Left ventricle myocardium superior (tissue), 1 donor: ENCODE measurements at regions not wholly inside any gene's neighbourhood (a gene's known extent, or its start where the extent isn't known, plus 50 kb on each side); places are given as distances from the start of the nearest gene placed in this dataset.
A peak's percentile ranks its signal among the peaks of the same experiment; 100 is the strongest.
"Not testable (repeated sequence)": the region's sequence is repeated elsewhere in the genome, so short reads cannot be mapped to it uniquely, and the experiment has no call there.

ENCODE experiments used
- ATAC-seq: fragments of 200-7000 bp; cut with Tn5 transposase; one replicate; pipeline ENCODE4 v1.9.1; 2020; ENCODE audit warnings: mild to moderate bottlenecking, moderate library complexity
- DNase-seq: peaks from one replicate; pipeline ENCODE4 v3.0.0-alpha.2; 2020
- intact Hi-C: fragments of 100-400 bp; cut with micrococcal nuclease; formaldehyde crosslinking; loops from one replicate; pipeline ENCODE4 v1.11.0; 2022
- donor health status: DM: no; HTN: yes; CAD: no; lungs with severe emphysema.

DNA sequence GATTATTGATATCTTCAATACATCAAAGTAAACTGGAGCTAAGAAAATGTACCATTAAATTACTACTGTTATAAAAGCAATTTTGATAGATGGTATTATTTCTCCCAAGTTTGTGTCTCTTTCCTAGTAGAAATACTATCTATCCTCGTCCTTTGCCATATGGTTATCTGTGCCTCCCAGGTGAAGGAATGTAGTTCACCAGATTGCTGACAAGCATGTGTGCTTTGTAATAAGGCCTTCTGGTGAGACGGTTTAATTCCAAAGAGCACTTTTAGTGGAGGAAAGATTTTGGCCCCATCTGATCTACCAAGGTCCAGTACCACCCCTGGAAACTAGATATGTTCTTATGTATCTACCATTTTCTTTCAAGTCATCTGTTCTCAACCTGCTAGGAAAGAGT lies 243.6 kb downstream of the DLEU7 start:
- intact Hi-C loops, result no loop called here
- no peak for ATAC-seq
- DNase-seq, result no peak

DNA sequence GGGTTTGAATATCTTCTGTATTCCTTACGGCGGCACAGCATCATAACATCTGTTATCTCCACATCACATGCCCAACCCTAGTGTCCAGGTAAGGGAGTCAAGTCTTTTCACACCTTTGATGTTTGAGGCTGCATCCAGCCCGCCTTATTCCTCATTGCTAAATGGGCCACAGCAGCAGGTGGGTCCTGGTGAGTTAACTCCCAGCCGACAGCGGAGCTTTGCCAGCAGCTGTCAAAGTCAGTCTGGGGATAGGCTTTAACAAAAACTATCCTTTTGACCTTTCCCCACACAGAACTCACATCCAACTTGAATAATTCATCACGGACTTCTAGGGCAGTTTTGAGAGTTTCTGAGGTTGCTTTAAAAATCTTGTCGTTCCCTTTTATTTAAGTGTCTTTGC lies 235.1 kb downstream of the DLEU7 start:
- intact Hi-C loops, result no loop called here
- DNase-seq, result no peak
- no peak for ATAC-seq

DNA sequence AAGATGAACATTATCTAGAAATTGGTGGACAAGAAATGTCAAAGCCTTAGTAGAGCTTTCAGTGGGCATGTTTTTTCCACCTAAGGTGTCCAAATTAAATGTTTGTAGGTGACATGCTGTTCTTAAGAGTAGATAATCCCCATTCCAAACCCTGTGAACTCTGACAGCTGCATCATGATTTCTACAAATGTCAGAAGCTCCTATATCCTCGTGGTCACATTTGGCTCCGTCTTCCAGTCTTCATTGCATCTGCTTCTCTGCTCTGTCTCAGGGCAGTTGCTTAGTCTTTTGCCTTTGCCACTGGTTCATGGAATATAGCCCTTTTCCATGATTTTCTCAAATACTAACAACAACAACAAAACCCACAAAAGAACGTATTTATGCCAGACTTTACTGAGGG lies 234.5 kb downstream of the DLEU7 start:
- ATAC-seq, result no peak
- intact Hi-C loops, result no loop called here
- no peak for DNase-seq

DNA sequence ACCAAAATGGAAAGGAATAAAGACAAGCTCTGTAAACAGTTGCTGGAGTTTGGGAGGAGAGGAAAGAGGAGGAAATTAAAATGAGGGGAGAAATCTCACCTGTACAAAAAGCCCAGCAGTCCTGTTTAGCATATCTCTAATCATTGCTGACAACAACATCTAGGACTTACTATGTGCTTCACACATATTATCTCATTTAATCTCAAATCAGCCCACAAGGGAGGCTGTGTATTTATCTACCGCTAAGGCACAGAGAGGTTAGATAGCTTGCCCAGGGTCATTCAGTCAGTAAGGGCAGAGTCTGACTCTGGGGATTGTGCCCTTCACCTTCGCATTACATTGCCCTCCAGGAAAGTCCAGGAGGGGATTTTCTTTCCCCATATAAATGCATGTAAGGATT lies 233.3 kb downstream of the DLEU7 start:
- ATAC-seq (no peak), DNase-seq (no peak)
- intact Hi-C loops, result no loop called here

DNA sequence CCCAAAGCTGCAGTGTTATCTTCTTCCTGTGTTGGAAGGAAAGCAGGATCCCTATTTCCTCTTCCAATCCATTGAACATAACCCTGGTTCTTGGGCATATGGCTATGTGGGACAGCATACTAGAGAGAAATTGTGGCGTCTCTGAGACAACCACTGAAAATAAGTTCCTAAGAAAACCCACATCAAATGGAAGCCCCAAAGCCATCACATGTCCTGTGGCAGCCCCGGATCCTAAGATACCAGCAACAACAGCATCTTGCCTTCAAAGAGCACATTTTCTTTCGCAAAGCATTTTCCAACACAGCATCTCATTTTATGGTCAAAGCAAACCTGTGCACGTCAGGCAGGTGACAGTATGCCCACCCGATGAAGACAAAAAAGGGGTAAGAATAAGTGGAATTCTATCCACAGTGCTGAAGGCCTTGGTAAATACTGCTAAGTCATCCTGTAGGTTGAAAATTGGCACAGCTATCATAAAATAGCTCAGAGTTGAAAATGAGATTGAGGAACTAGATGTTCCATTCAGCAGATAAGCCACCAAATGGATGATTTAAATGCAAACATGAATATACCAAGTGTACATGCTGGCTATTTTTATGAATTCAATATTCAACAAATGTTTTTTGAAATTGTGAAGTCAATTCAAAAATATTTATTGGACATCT lies 232.2 kb downstream of the DLEU7 start:
- ATAC-seq (no peak), DNase-seq (no peak)
- intact Hi-C loops, result no loop called here

DNA sequence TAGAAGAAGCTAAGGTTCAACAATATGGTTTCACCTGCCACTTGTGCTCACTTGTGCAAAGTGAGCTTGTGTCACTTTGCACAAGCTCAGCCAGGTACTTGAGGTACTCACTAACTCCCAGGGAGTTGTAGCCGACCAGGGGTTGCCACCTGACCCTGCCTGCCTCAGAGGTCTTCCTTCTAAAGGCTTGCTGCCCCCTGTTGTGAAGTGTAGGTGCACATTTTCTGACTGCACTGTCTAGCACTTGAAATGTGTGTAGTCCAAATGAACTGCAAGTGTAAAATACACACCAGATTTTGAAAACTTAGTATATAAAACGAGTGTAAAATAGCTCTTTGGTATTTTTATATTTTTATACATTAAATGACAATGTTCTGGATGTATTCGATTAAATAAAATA lies 230.8 kb downstream of the DLEU7 start:
- DNase-seq (no peak), ATAC-seq (no peak)
- intact Hi-C loops, result no loop called here

DNA sequence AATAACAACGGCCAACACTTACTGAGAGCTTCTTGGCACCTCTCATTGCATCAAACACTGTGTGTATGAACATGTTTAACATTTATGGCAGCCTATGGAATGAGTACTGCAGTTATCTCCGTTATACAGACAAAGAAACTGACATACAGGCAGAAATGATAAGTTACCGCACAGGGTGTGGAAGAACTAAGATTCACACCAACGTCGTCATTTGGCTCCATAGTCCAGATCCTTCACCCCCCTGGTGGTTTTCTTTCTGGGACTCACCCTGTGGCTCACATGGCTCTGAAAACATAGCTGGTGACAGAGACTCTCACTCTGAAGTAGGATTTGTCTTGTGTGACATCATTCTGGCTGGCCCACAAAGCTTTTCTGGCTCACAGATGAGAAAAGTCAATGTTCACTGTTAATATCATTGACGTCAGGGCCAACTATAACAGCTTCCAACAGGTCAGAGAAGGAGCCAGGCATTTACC lies 230.1 kb downstream of the DLEU7 start:
- DNase-seq (no peak), ATAC-seq (peak; percentile 92)
- intact Hi-C loops, result no loop called here

DNA sequence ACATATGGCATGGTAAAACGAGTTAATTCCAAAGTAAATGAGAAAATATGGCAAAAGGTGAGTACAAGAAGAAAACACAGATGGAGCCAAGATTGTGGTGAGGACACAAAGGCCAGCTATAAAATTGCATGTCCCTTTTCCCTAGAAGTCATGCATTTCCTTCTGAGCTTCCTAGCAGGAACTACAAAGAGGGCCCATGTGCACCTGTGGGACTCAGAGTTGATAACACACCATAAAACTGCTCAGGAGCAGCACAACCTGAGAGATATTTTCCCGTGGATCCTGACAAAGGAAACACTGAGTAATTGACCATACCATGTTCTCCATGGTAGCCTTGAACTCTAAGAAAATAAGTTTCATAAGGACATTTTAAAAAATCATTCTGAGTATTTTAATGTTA lies 228.3 kb downstream of the DLEU7 start:
- intact Hi-C loops, result no loop called here
- DNase-seq (no peak), ATAC-seq (no peak)

DNA sequence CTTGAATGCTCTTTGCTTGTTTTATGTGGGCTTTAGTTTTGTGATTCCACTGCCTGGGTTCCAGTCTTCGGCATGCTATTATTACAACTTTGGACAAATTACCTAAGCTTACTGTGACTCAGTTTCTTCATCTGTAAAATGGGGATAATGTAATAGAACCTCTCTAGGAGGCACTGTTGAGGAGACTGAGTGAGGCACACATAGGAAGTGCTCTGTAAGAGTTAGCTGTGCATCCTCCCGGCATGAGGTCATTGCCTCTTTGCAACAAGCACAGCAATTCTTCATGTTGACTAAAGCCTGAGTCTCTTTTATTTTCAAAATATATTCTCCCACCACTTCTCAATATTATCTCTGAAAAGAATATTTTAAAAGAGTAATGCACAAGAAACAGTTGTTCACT lies 227.4 kb downstream of the DLEU7 start:
- no peak for DNase-seq
- no peak for ATAC-seq
- intact Hi-C loops, result no loop called here

DNA sequence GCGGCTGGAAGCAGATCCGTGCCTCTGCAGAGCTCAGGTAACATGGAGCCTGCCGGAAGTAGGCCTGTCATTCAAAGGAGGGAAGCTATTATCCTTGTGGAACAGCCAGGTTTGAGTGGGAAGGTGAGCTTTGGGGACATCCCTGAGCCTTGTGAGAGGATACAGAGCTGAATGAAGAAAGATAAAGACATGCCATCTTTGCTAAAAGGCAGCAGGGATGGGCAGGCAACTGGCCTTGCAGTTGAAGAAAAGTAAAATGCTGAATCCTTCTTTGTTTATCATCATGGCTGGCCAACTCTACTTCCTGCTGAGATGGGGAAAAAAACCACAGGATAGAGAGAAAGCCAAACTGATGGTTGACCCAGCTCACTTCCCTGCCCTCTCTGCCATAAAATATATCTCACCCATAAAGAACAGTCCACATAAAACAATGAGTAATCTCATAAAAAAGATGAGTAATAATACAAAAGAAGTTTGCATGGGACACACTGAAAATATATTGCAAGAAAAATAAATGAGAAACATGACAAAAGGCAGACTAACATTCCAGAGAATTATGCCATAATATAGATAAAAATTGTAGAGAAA lies 226.3 kb downstream of the DLEU7 start:
- ATAC-seq, result no peak
- no peak for DNase-seq
- intact Hi-C loops, result no loop called here

DNA sequence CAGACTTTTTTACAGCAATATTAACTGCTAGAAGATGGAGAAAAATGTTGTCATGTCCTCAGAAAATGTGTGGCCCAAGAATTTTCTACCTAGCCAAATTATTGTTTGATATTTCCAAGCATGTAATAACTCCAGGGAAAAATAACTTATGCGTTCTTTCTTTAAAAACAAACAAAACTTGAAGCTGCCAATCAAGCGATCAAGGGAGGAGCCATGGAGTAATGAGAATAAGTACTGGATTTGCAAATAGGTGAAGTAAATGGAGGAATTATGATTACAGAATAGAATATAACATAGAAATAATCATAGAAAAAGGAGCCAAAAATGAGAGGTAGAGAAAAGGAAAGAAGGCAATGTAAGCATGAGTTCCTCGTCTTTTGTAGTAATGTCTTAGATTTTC lies 225.3 kb downstream of the DLEU7 start:
- DNase-seq, result no peak
- intact Hi-C loops, result no loop called here
- no peak for ATAC-seq

DNA sequence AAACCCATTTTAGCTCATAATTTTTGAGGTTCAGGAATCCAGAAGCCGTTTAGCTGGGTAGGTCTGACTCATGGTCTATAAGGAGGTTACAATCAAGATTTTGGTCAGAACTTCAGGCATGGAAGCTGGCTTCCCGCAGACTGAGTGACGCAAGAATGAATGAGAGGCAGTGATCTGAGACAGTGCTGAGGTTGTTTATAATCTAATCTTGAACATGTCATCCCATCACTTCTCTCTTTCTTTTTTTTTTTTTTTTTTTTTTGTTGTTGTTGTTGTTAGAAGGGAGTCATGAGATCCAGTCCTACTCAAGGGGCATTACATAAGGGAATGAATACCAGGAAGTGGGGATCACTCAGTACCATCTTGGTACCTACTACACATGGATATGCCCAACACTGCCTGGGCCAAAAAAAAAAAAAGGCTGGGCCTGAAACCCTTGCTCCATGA lies 217.4 kb downstream of the DLEU7 start:
- intact Hi-C loops, result no loop called here
- DNase-seq (no peak), ATAC-seq (no peak)

DNA sequence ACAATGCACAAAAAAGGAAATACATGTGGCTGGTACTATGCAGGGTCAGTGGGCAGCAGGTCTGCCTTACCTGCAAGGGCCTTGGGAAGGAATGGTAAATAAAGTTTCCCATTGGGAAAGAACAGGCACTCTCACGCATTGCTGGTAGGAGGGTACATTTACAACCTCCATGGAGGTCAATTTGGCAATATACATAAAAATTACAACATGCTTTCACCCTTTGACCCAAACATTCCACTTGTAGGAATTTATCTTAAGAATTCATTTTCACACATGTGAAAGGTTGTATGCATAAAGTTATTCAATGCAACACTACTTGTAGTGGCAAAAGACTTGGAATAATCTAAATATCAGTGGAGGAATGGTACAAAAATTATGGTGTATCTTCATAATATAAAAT lies 216.4 kb downstream of the DLEU7 start:
- DNase-seq, result no peak
- ATAC-seq, result no peak
- intact Hi-C loops, result no loop called here

DNA sequence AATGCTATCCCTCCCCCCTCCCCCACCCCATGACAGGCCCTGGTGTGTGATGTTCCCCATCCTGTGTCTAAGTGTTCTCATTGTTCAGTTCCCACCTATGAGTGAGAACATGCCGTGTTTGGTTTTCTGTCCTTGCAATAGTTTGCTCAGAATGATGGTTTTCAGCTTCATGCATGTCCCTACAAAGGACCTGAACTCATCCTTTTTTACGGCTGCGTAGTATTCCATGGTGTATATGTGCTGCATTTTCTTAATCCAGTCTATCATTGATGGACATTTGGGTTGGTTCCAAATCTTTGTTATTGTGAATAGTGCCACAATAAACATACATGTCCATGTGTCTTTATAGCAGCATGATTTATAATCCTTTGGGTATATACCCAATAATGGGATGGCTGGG lies 215.0 kb downstream of the DLEU7 start:
- DNase-seq, intact Hi-C loops: not testable (repeated sequence)

DNA sequence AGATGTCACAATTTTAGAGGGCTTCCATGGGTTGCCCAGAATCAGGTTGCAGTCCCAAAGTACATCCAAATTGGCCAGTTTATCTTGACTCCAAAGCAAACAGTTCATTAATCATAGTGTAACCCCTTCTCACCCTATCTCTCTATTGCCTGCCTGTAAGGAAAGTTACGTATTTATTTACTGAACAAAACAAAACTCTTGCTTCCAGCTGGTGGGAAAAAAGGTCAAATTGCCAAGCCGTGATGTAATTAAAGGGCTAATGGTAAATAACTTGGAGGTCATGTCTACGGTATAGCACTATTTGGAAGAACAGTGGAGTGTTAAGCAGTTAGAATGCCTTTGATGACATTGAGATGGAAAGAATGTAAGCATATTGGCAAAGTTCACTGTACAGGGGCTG lies 214.0 kb downstream of the DLEU7 start:
- DNase-seq (no peak), ATAC-seq (no peak)
- intact Hi-C loops, result no loop called here

More for the DNA sequence above, 215.0 kb downstream of the DLEU7 start:
- ATAC-seq, result not testable (repeated sequence)

DNA sequence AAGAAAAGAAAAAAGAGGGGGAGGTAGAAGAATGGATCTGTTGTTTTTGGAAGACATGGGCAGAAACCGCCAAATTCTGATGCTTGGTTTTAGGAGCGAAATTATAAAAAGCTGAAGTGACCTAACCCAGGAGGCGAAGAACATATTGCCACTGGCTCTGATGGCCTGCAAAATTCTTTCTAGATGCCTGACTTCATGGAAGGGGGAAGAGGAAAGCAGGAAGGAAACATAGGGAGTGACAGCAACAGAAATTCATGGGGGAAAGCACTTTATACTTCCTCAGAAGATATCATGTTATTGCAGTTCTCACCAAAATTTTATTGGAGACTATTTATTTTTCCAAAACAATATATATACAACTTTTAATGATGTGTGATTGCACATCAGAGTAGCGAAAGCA lies 213.5 kb downstream of the DLEU7 start:
- peak; percentile 17 for ATAC-seq
- DNase-seq, result no peak
- intact Hi-C loops, result no loop called here

DNA sequence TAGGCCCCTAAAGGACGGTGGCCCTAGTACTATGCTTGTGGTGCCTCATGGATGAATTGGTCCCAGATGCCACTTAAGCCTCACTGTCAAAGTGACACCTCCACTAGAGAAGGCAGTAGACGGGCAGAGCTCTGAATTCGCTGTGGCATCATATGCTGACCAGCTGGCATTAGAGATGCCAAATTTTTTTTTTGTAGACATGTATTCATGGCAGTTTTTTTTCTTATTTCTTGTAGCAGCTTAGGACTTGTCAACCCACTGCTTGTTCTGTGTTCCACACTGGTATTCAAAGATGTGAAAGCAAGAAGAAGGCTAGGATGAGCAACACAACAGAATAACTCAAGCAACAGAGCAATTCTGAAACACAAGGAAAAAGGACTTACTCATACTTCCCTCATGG lies 212.5 kb downstream of the DLEU7 start:
- intact Hi-C loops, result no loop called here
- DNase-seq (no peak), ATAC-seq (no peak)

DNA sequence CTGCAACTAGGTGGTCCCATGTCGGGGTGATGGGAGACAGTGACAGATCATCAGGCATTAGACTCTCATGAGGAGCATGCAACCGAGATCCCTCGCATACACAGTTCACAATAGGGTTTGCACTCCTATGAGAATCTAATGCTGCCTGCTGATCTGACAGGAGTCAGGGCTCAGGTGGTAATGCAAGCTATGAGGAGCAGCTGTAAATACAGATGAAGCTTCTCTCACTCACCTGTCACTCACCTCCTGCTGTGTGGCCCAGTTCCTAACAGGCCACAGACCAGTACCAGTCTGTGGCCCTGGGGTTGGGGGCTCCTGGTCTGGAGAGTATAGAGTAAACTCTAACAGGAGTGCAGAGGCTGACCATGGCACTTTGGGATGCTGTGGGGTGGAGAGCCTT lies 209.2 kb downstream of the DLEU7 start:
- intact Hi-C loops, result no loop called here
- ATAC-seq (no peak), DNase-seq (no peak)

DNA sequence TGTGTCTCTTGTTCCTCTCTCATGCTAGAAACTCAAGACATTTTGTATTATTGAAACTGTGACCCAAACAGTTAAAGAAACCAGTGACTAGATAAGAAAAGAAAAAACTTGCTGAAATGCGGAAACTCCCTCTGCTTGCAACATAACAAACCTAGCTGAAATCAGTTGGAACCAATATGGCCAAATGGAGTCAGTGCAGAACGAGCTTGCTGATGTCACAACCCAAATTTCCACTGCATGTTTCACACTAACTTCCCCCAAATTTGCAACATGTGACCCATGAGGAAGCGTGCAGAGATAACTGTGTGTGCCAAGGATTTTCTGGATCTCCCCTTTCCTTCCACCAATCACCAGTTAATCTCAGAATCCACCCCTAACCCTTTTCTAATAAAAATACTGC lies 208.0 kb downstream of the DLEU7 start:
- intact Hi-C loops, result no loop called here
- no peak for DNase-seq
- ATAC-seq, result peak; percentile 86

DNA sequence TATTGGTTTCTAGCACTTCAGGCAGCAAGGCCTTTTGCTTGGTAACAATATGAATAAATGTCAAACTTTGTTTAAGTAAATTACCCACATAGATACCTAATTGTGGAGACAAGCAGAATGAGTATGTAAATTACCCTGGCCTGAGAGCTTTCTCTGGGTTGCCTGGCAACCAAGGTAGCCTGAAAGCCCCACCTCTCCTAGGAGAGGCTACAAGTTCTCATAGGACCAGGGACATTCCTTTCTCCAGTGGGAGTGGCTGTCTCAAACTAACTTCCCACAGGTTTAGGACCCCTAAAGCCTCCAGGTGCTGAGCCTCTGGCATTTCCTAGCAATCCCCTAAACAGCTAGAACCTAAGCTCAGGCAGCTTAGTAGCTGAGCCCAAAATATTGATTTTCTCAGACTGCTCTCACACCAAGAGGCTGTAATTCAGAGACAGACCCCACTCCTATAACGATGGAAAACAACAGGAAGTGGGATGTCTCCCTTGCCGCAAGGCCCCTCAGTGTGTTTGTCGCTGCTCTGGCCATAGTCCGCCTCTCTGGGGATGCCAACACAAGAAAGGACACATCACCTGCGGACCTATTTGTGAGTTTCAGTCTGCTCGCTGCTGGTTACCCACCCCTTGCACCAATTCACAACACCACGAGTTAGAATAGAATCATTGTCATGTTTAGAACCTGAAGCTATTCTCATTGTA lies 207.3 kb downstream of the DLEU7 start:
- intact Hi-C loops, result no loop called here
- ATAC-seq, result no peak

DNA sequence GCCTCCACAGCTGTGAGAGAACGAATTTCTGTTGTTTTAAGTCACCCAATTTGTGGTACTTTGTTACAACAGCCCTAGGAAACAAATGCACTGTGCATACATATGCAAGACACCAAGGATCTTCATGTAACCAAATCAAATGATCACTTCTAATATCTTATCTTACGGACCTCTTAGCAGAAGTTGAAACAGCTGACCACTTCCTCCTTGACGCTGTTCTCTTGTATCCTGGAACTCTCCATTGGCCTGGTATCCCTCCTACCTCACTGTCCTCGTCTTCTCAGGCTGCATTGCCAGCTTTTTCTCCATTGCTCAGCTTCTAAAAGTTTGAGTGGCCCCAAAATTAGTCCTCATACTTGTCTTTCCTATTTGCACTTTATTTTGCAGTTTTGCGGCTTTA lies 200.4 kb downstream of the DLEU7 start:
- DNase-seq, result no peak
- intact Hi-C loops, result no loop called here

More for the DNA sequence above, 207.3 kb downstream of the DLEU7 start:
- no peak for DNase-seq

More for the DNA sequence above, 200.4 kb downstream of the DLEU7 start:
- no peak for ATAC-seq
